DND-41 (cell line): ENCODE measurements at regions not wholly inside any gene's neighbourhood (a gene's known extent, or its start where the extent isn't known, plus 50 kb on each side); places are given as distances from the start of the nearest gene placed in this dataset.

ENCODE experiments used
- EZH2 ChIP-seq: IDR thresholded peaks from 3 replicates; pipeline ENCODE4 v1.6.1; 2012; ENCODE audit warnings: borderline replicate concordance, low read depth, mild to moderate bottlenecking, moderate library complexity, low read length, inconsistent platforms; ENCODE audit not compliant: severe bottlenecking
- TF ChIP-seq, protein P1 (sequence below): IDR thresholded peaks from 2 replicates; pipeline ENCODE4 v1.5.1; 2012; ENCODE audit warnings: borderline replicate concordance, low read length, moderate library complexity, mild to moderate bottlenecking; ENCODE audit not compliant: poor library complexity, severe bottlenecking; ENCODE audit errors: extremely low read depth

- TF ChIP-seq EZH2: no peak
- TF ChIP-seq, protein P1, sequence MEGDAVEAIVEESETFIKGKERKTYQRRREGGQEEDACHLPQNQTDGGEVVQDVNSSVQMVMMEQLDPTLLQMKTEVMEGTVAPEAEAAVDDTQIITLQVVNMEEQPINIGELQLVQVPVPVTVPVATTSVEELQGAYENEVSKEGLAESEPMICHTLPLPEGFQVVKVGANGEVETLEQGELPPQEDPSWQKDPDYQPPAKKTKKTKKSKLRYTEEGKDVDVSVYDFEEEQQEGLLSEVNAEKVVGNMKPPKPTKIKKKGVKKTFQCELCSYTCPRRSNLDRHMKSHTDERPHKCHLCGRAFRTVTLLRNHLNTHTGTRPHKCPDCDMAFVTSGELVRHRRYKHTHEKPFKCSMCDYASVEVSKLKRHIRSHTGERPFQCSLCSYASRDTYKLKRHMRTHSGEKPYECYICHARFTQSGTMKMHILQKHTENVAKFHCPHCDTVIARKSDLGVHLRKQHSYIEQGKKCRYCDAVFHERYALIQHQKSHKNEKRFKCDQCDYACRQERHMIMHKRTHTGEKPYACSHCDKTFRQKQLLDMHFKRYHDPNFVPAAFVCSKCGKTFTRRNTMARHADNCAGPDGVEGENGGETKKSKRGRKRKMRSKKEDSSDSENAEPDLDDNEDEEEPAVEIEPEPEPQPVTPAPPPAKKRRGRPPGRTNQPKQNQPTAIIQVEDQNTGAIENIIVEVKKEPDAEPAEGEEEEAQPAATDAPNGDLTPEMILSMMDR: no peak
Observed at GRCh38 chr10:31171402-31172083, 139.9 kb upstream of the ZNF438 start.
